Neural crest cell (in vitro differentiated cells): ENCODE measurements at regions not wholly inside any gene's neighbourhood (a gene's known extent, or its start where the extent isn't known, plus 50 kb on each side); places are given as distances from the start of the nearest gene placed in this dataset.

Experiments used
- DNase-seq: peaks from one replicate; pipeline ENCODE4 v3.0.0; 2021; ENCODE audit warnings: low read depth, mixed read lengths, low spot score
- H3K27ac Mint-ChIP-seq: one replicate; pipeline ENCODE4 v1.8.0; 2021; ENCODE audit warnings: mild to moderate bottlenecking, mixed read lengths; ENCODE audit not compliant: unreplicated experiment
- H3K27me3 Mint-ChIP-seq: 2 replicates; pipeline ENCODE4 v1.8.0; 2021; ENCODE audit warnings: low read depth, mild to moderate bottlenecking, mixed read lengths
- H3K36me3 Mint-ChIP-seq: 2 replicates; pipeline ENCODE4 v1.8.0; 2021; ENCODE audit warnings: low read depth, mild to moderate bottlenecking, mixed read lengths
- H3K4me1 Mint-ChIP-seq: 2 replicates; pipeline ENCODE4 v1.8.0; 2021; ENCODE audit warnings: mixed read lengths
- H3K4me3 Mint-ChIP-seq: one replicate; pipeline ENCODE4 v1.8.0; 2021; ENCODE audit warnings: mild to moderate bottlenecking, mixed read lengths
- H3K9me3 Mint-ChIP-seq: 2 replicates; pipeline ENCODE4 v1.8.0; 2021; ENCODE audit warnings: mixed read lengths
- CTCF ChIP-seq: fragments of 200-600 bp; sonication (generic); conservative IDR thresholded peaks from 2 replicates; pipeline ENCODE4 v1.5.0; 2021; ENCODE audit warnings: antibody characterized with exemption, mild to moderate bottlenecking

DNA sequence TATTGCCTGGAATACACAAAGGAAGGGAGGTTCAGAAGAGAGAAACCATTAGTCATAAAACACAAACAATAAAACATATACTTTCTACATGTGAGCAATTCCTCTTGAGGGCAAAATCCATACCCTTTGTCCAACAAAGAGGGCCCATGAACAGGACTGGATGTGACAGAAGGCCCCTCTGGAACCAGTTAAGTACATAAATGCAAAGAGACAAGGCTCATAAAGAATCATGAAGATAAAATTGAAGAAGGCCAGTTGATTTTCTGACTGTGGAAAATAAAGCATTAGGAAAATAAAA is 58.3 kb upstream of the CPOX start:
- no peak for TF ChIP-seq CTCF
- H3K4me1 Mint-ChIP-seq: no peaks in the 10 kb centered on the region
- no peaks in the 10 kb centered on the region for H3K27me3 Mint-ChIP-seq
- DNase-seq: no peak
- H3K9me3 Mint-ChIP-seq: no peaks in the 10 kb centered on the region
- H3K4me3 Mint-ChIP-seq: no peak overlapping the region
- H3K27ac Mint-ChIP-seq: no peak overlapping the region
- H3K36me3 Mint-ChIP-seq: no peaks in the 10 kb centered on the region

DNA sequence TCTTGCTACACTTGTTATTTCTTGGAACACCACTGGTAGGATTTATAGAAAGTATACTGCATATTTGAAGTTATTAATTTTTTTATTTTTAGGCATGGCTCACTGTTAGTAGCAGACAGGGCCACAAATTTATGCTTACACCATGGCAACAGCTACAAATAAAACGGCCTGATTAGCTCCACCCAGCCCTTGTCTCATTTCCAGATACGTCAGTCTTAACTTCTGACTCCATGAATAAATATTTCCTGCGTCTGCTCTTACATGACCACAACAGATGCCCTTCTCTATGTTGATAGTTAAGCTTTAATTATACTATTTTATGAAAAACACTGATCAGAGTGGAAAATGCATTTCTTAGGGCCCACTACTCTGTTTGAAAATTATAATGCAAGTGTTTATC is 62.3 kb upstream of the CPOX start:
- no peak overlapping the region for H3K4me3 Mint-ChIP-seq
- H3K36me3 Mint-ChIP-seq: no peaks in the 10 kb centered on the region
- no peak for DNase-seq
- no peak overlapping the region for H3K27ac Mint-ChIP-seq
- H3K27me3 Mint-ChIP-seq: peaks cover 24% of the 10 kb centered on the region
- H3K4me1 Mint-ChIP-seq: no peaks in the 10 kb centered on the region
- H3K9me3 Mint-ChIP-seq: no peaks in the 10 kb centered on the region
- TF ChIP-seq CTCF: no peak

DNA sequence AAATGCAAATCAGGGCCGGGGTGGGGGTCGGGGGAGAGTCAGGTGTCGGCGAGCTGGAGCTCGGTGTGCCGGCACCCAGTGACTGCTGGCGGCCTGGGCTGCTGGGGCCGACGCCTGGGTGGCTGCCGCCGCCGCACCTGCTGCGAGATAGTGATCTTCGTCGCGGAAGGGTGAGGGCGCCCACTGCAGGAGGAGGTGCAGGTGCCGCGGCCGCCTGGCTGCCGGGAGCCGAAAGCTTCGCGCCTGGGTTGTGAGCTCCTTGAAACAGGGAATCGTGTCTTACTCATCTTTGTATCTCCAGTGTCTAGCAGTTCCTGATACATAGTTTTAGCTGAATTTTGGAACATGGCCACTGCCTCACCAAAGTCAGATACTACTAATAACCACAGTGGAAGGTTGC is 64.0 kb upstream of the CPOX start:
- Mint-ChIP-seq H3K27me3 (peaks cover 24% of the 10 kb centered on the region), H3K36me3 (no peaks in the 10 kb centered on the region), H3K27ac (no peak overlapping the region), H3K4me3 (no peak overlapping the region), H3K4me1 (no peaks in the 10 kb centered on the region), H3K9me3 (no peaks in the 10 kb centered on the region)
- DNase-seq: no peak
- TF ChIP-seq CTCF: peak; percentile 57

DNA sequence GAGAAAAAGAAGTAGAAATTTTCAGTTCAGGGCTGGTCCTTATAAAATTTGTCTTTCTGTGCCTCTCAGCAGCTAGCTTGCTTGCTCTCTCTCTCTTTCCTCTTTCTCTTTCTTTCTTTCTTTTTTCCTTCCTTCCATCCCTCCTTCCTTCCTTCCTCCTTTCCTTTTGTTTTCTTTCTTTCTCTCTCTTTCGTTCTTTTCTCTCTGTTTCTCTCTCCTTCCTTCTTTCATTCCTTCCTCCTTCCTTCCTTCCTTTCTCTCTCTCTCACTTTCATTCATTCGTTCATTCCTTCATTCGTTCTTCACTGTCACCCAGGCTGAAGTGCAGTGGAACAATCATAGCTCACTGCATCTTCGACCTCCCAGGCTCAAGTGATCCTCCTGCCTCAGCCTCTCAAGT is 69.3 kb upstream of the CPOX start:
- Mint-ChIP-seq H3K4me1 (no peaks in the 10 kb centered on the region), H3K9me3 (no peaks in the 10 kb centered on the region), H3K36me3 (no peaks in the 10 kb centered on the region), H3K27ac (no peak overlapping the region), H3K4me3 (no peak overlapping the region), H3K27me3 (peaks cover 20% of the 10 kb centered on the region)
- DNase-seq: no peak
- no peak for TF ChIP-seq CTCF

DNA sequence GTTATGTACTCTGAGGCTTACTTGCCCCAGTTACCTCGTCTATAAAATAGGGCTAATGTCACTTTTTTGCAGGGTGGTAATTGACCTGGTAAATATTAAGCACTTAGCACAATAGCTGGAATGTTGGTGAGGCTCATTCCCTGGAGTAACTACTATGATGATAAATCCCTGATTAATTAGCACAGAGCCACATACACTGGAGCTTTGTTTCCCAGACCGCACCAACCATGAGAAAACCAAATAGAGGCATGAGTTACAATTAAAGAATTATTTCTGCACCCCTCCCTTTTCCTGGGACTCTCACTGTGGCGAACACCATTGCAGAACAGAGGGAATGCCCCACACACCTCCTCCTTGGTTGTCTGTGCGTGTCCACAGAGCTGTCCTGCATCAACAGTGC is 76.6 kb upstream of the CPOX start:
- Mint-ChIP-seq H3K4me3 (no peak overlapping the region), H3K36me3 (no peaks in the 10 kb centered on the region), H3K27ac (no peak overlapping the region), H3K9me3 (peaks cover 3% of the 10 kb centered on the region), H3K27me3 (no peaks in the 10 kb centered on the region), H3K4me1 (no peaks in the 10 kb centered on the region)
- TF ChIP-seq CTCF: no peak
- DNase-seq: no peak

DNA sequence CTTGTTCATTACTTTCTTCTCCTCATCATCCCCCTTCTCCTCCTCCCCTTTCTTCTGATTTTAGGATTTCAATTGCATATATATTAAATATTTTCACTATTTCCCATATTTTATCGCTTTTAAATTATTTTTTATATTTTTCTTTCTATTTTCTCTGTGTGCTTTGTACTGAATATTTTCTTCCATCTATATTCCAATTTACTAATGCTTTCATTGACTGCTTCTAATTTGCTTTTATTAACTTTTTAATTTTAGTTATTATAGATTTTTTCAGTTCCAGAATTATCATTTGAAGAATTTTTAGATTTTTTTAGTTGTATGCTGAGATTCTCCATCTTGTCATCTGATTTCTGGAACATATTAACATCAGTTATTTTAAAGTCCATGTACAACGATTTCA is 83.2 kb upstream of the ST3GAL6 start:
- peaks cover 6% of the 10 kb centered on the region for H3K36me3 Mint-ChIP-seq
- TF ChIP-seq CTCF: no peak
- peaks cover 5% of the 10 kb centered on the region for H3K9me3 Mint-ChIP-seq
- H3K4me3 Mint-ChIP-seq: no peak overlapping the region
- H3K27me3 Mint-ChIP-seq: no peaks in the 10 kb centered on the region
- no peak overlapping the region for H3K27ac Mint-ChIP-seq
- DNase-seq: no peak
- no peaks in the 10 kb centered on the region for H3K4me1 Mint-ChIP-seq
